ENCODE measurements at regions not wholly inside any gene's neighbourhood (a gene's known extent, or its start where the extent isn't known, plus 50 kb on each side); places are given as distances from the start of the nearest gene placed in this dataset.

DNA sequence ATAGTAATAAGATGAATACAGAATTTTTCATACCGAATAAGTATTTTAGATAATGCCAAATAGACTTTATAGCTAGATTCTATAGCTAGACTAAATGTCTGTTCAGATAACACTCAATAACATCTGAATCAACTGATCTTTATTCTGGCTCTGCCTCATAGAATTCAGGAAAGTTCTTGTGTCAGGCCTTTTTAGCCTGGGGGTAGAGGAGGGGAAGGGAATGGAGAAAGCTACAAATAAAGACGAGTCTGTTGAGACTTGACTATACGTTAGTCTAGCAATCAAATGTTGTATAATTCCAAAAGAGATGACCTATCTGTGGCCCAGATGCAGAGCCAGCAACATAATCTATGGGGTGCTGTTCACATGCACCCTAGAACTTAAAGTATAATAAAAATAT, 106.6 kb upstream of the ABI3BP start:
- H3K4me2 ChIP-seq (ENCODE audit: low read length) = no peak overlapping the region
- H3K9me3 ChIP-seq (ENCODE audit: insufficient read depth, low read length) = no peaks in the 10 kb centered on the region
- H3K27ac ChIP-seq (ENCODE audit: low read length) = no peak overlapping the region
- H2AFZ ChIP-seq (ENCODE audit: low read depth, low read length) = no peak overlapping the region
- no peak overlapping the region for H3K4me3 ChIP-seq (ENCODE audit: low read length)
- no peaks in the 10 kb centered on the region for H4K20me1 ChIP-seq (ENCODE audit: insufficient read depth, low read length)
- peaks cover 7% of the 10 kb centered on the region for H3K27me3 ChIP-seq (ENCODE audit: low read depth, low read length)
- no peak for TF ChIP-seq EZH2phosphoT487 (IDR thresholded peaks at IDR 0.05; ENCODE audit: low read depth)
- TF ChIP-seq, protein P1, sequence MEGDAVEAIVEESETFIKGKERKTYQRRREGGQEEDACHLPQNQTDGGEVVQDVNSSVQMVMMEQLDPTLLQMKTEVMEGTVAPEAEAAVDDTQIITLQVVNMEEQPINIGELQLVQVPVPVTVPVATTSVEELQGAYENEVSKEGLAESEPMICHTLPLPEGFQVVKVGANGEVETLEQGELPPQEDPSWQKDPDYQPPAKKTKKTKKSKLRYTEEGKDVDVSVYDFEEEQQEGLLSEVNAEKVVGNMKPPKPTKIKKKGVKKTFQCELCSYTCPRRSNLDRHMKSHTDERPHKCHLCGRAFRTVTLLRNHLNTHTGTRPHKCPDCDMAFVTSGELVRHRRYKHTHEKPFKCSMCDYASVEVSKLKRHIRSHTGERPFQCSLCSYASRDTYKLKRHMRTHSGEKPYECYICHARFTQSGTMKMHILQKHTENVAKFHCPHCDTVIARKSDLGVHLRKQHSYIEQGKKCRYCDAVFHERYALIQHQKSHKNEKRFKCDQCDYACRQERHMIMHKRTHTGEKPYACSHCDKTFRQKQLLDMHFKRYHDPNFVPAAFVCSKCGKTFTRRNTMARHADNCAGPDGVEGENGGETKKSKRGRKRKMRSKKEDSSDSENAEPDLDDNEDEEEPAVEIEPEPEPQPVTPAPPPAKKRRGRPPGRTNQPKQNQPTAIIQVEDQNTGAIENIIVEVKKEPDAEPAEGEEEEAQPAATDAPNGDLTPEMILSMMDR (IDR thresholded peaks at IDR 0.05; ENCODE audit: low read depth, low read length) = no peak
- H3K36me3 ChIP-seq (replicated peaks; ENCODE audit: low read depth, low read length) = no peaks in the 10 kb centered on the region
- H3K79me2 ChIP-seq (ENCODE audit: low read length) = no peaks in the 10 kb centered on the region
- H3K4me1 ChIP-seq (ENCODE audit: low read length) = no peaks in the 10 kb centered on the region
- no peak overlapping the region for H3K9ac ChIP-seq (ENCODE audit: low read length)

DNA sequence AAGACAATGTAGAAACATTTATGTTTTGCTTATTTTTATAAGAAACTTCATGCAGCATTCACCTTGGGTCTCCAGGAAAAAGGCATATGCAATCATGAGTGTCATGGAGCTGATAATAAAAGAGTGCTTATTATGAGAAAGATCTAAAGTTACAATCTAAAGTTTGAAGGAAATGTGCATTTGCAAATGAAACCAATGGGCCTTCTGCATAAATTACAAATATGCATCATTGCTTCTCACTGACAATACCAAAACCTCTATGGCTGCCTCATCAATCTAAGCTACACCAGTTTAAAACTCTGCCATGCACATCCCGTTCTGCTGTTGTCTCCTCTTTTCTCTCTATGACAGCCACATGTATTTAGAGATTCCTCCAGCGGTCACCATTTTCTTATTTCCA, 103.2 kb upstream of the ABI3BP start:
- H3K9me3 ChIP-seq (ENCODE audit: insufficient read depth, low read length) = no peaks in the 10 kb centered on the region
- peaks cover 7% of the 10 kb centered on the region for H3K27me3 ChIP-seq (ENCODE audit: low read depth, low read length)
- no peaks in the 10 kb centered on the region for H3K79me2 ChIP-seq (ENCODE audit: low read length)
- no peak for TF ChIP-seq EZH2phosphoT487 (IDR thresholded peaks at IDR 0.05; ENCODE audit: low read depth)
- TF ChIP-seq, protein P1 (IDR thresholded peaks at IDR 0.05; ENCODE audit: low read depth, low read length) = no peak
- no peak overlapping the region for H3K4me3 ChIP-seq (ENCODE audit: low read length)
- H4K20me1 ChIP-seq (ENCODE audit: insufficient read depth, low read length) = no peaks in the 10 kb centered on the region
- no peaks in the 10 kb centered on the region for H3K4me1 ChIP-seq (ENCODE audit: low read length)
- no peak overlapping the region for H3K27ac ChIP-seq (ENCODE audit: low read length)
- H3K9ac ChIP-seq (ENCODE audit: low read length) = no peak overlapping the region
- H3K36me3 ChIP-seq (replicated peaks; ENCODE audit: low read depth, low read length) = no peaks in the 10 kb centered on the region
- H2AFZ ChIP-seq (ENCODE audit: low read depth, low read length) = no peak overlapping the region
- H3K4me2 ChIP-seq (ENCODE audit: low read length) = no peak overlapping the region

DNA sequence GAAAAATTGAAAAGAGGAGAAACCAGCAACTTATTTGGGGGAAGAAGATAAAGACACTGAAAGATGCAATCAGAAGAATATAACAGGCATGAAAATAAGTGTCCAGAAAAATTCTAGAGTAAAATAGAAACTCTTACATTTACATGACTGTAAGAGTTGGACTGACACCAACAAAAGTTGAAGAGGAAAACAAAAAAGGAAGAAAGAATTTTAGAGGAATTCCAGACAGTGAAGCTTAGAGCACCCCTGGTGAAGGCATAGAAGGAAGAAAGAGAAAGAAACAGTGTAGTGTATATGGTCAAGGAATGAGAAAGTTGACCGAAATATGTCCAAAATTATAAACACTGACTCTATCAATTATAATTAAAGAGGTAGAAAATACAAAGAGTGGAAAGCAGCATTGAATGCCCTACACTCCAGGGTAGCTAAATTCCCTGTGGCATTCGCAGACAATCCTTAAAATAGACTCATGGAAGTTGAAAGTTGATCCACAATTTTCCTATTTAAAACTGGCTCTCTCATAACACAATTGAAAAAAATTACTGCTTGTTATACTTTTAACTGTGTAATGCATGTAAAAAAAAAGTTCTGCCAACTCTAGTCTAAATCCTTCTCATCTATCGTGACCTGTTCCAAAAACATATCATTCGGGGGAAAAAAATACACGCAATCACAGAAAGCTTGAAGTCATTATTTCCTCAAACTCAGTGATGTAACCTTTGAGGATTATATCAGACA, 102.6 kb upstream of the ABI3BP start:
- Histone ChIP-seq H3K9ac (ENCODE audit: low read length) (no peak overlapping the region), H3K27ac (ENCODE audit: low read length) (no peak overlapping the region), H3K9me3 (ENCODE audit: insufficient read depth, low read length) (no peaks in the 10 kb centered on the region), H3K4me2 (ENCODE audit: low read length) (no peak overlapping the region), H2AFZ (ENCODE audit: low read depth, low read length) (no peak overlapping the region), H3K27me3 (ENCODE audit: low read depth, low read length) (peaks cover 7% of the 10 kb centered on the region), H3K4me1 (ENCODE audit: low read length) (no peaks in the 10 kb centered on the region), H4K20me1 (ENCODE audit: insufficient read depth, low read length) (no peaks in the 10 kb centered on the region), H3K79me2 (ENCODE audit: low read length) (no peaks in the 10 kb centered on the region), H3K4me3 (ENCODE audit: low read length) (no peak overlapping the region), H3K36me3 (replicated peaks; ENCODE audit: low read depth, low read length) (no peaks in the 10 kb centered on the region)
- TF ChIP-seq, protein P1 (IDR thresholded peaks at IDR 0.05; ENCODE audit: low read depth, low read length) = no peak
- TF ChIP-seq EZH2phosphoT487 (IDR thresholded peaks at IDR 0.05; ENCODE audit: low read depth) = no peak

DNA sequence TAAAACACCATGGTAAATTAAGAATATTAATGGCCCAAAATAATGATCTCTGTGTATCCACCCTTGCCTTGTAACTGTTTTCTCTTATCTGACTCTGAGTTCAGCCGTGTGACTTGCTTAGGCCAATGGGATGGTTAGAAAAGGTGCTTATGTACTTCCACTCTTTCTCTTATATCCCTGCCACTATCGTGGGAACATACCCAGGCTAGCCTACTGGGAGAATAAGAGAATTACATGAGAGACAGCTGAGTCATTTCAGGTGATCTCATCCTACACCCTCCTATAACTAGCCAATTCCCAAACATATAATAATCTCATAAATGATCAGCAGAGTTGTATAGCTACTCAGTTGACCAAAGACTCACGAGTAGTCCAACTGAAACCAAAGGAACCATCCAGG, 98.3 kb upstream of the ABI3BP start:
- Histone ChIP-seq H3K9ac (ENCODE audit: low read length) (no peak overlapping the region), H3K27ac (ENCODE audit: low read length) (no peak overlapping the region)

More for the DNA sequence above, 98.3 kb upstream of the ABI3BP start:
- TF ChIP-seq, protein P1 (IDR thresholded peaks at IDR 0.05; ENCODE audit: low read depth, low read length) = no peak
- TF ChIP-seq EZH2phosphoT487 (IDR thresholded peaks at IDR 0.05; ENCODE audit: low read depth) = no peak
- H3K4me3 ChIP-seq (ENCODE audit: low read length) = no peak overlapping the region
- H3K79me2 ChIP-seq (ENCODE audit: low read length) = no peaks in the 10 kb centered on the region
- H2AFZ ChIP-seq (ENCODE audit: low read depth, low read length) = no peak overlapping the region
- H3K9me3 ChIP-seq (ENCODE audit: insufficient read depth, low read length) = no peaks in the 10 kb centered on the region
- H3K27me3 ChIP-seq (ENCODE audit: low read depth, low read length) = no peaks in the 10 kb centered on the region; the same call in 1 of the 2 replicates
- H4K20me1 ChIP-seq (ENCODE audit: insufficient read depth, low read length) = no peaks in the 10 kb centered on the region
- no peak overlapping the region for H3K4me2 ChIP-seq (ENCODE audit: low read length)
- H3K36me3 ChIP-seq (replicated peaks; ENCODE audit: low read depth, low read length) = no peaks in the 10 kb centered on the region
- no peaks in the 10 kb centered on the region for H3K4me1 ChIP-seq (ENCODE audit: low read length)

Data from OCI-LY3 (cell line).